Activated CD8-positive, alpha-beta memory T cell treated with anti-CD3 and anti-CD28 coated beads for 48 hours (primary cell): ENCODE measurements at regions not wholly inside any gene's neighbourhood (a gene's known extent, or its start where the extent isn't known, plus 50 kb on each side); places are given as distances from the start of the nearest gene placed in this dataset.

Experiments used
- DNase-seq, 3 experiments: peaks; one replicate each; pipeline ENCODE4 v3.0.0-alpha.2; 2020; ENCODE audit warnings: low read depth in 2 of 3, low spot score in 2 of 3

- no peak for DNase-seq
Measured at GRCh38 chr22:27483095-27483785, 318.3 kb downstream of the MN1 start.

GRCh38 chr22:27485842-27486241 lies 315.7 kb downstream of the MN1 start:
- no peak for DNase-seq

DNA sequence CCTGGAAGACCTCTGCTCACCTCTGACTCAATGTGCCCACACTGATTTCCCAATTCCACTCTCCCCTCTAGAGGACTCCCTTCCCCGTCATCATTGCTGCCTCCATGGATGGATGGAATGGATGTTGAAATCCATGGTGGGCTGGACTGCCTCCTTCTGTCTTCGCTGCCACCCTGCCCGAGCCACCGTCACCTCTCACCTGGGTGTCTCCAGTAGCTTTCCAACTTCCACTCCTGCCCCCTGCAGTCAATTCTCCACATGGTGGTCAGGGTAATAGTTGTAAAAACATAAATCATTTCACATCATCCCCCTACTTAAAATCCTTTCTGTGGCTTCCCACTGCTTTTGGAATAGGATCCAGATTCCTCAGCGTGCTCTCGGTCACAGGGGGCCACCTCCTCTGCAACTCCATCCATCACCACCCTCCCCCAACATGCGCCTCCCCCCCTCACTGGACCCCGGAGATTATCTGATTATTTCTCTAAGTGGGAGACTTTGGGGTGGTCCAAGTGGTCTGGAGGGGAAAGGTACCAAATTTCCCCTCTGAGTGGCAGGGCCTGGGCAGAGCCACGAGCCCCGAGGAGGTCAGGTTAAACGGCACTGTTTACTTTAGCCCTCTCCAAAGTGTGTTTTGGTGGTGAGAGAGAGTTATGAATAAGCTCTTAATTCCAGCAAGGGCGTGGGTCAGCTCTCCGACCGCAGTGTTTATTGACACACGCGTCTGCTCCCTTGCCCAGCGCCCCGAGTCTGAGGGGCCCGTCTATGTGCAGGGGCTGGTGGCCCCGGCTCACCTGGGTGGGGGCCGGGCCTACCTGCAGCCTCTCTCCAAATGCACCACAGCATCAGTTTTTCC lies 313.7 kb downstream of the MN1 start:
- DNase-seq: no peak

GRCh38 chr22:27488456-27489177 lies 312.9 kb downstream of the MN1 start:
- no peak for DNase-seq

DNA sequence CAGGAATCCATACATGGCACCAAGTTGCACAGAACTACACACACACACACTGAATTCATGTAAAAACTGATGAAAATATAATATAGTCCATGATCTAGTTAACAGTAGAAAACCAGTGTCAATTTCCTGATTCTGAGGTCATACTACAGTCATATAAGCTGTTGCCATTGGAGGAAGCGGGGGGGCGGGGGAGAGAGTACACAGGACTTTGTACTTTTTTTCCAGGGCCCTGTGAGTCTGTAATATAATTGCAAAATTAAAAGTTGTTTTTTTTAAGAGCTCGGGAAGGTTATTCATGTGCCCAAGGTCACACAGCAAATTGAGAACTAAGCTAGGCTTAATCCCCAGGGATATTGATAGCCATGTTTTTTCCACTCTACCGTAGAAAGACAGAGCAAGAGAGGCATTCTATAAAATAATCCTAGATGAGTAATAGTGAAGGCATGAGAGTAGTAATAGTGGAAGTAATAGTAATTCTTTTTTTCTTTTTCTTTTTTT lies 312.3 kb downstream of the MN1 start:
- DNase-seq: no peak

DNA sequence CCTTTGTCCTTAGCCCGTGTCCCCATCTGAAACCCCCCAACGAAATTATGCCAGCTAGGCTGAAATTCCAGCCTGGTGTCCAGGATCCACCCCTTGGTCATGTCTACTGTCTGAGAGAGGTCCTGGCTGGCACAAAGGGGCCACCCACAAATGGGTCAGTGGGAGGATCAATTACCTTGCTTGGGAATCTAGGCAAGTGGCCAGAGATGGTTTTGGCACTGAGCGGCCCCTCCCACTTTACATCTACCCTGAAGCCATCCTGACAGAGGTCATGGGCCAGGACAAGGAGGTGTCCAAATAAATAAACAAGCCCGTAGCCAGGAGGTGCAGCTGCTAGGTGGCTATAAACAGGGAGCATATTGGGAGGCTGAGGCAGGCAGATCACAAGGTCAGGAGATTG lies 311.5 kb downstream of the MN1 start:
- no peak for DNase-seq

GRCh38 chr22:27491888-27492287 lies 309.7 kb downstream of the MN1 start:
- no peak for DNase-seq

DNA sequence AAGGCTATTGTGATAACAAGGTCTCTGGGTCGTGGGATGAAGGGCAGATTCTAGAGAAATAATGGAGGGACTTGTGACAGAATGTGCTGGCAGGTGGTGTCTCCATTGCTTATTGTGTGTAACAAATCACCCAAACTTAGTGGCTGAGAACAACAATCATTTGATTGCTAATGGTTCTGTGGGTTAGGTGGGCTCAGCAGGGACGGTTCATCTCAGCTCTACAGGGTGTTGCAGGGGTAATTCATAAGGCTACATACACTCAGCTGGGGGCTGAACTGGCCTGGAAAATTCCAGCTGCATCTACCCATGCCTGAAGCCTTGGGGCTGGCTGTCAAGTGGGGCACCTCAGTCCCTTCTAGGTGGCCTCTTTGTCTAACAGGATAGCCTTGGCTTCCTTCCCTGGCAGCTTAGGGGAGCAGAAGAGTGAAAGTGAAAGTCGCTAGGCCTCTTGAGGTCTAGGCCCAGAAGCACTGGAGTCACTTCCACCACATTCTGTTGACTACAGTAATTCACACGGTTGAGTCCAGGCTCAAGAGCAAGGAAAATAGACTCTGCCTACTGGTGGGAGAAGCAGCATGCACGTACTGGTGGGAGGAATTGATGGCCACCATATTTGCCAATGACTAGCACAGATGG lies 308.9 kb downstream of the MN1 start:
- DNase-seq: no peak

GRCh38 chr22:27493796-27494195 lies 307.8 kb downstream of the MN1 start:
- DNase-seq: no peak

GRCh38 chr22:27494785-27495184 lies 306.8 kb downstream of the MN1 start:
- DNase-seq: no peak

- DNase-seq: no peak
Measured at GRCh38 chr22:27495325-27495724, 306.2 kb downstream of the MN1 start.

GRCh38 chr22:27499121-27499520 lies 302.4 kb downstream of the MN1 start:
- no peak for DNase-seq

GRCh38 chr22:27501191-27501936 lies 300.2 kb downstream of the MN1 start:
- DNase-seq: no peak

DNA sequence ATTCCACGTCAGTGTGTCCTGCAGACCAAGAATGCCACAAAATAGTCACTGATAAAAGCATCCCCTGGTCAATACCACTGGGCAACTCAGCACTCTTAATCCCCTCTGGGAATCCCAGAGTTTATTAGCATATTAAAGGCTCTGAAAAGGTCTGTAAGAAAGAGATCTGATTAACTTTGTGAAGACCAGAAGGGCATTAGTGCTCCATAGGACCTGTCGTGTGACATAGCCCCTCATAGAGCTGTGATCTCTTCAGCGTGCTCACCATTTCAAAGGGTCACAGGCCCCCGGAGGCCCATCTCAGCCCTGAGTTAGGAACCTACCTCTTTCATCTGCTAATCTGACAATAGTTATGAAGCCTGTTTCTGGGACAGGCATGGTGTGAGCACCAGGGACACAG lies 299.2 kb downstream of the MN1 start:
- no peak for DNase-seq

GRCh38 chr22:27504360-27505253 lies 296.9 kb downstream of the MN1 start:
- DNase-seq: no peak

- DNase-seq: no peak
Measured at GRCh38 chr22:27507111-27507611, 294.4 kb downstream of the MN1 start.

DNA sequence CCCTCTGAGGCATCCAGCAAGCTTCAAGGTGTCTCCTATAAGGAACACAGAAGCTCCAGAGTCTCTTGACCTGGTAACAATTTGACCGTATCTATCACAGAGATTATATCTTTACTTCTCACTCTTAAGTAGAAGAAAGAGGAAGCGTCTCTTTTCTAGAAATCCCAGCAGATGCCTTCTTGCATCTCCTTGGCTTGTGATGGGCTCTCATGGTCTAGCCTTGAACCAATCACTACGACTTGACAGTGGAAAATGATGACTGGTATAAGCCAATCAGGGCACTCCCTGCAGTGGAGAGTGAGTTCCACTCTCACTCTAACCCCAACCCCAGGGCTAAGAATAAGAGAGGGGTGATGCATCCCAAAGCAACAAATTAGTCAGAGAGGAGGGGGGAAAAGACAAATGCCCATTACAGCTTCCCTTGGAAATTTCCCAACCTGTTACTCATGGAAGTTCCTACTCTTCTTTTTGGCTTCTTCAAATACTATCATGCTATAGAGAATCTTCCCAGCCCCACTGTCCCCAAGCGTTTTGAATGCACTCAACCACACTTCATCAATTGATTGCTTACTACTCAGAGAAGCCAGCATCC lies 293.5 kb downstream of the MN1 start:
- DNase-seq: no peak

DNA sequence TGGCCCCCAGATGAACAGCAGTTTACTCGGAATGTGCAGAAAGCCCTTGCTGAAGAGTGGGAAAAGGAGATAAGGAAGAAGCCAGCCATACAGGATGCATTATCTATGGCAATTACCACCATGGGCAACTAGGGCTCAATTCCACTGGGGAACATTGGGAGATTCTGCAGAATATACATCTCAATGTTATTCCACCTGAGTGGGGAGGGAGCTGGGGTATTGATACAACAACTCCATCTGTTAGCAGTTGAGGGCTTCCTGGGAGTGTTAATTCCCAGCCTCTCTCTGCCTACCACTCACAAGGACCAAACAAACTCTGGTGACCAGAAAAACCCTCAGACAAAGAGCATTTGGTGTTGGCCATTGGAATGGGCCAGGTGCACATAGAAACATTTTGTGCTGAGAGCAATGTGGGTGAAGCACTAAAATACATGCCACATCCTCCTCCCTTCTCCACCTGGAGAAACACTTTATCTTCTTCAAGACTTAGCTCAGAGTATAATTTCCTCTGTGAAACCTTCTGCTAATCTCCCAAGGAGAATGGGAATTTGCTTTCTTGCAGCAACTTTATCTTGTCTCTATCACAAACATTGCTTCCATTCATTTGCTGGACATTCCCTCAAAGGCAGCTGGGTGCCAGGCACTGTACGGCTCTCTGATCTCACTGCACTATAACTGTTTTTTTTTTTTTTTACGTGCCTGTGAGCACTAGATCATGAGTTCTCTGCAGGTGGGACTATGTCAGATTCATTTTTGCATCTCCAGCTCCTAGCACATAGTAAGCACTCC lies 292.2 kb downstream of the MN1 start:
- no peak for DNase-seq
